ENCODE measurements at regions not wholly inside any gene's neighbourhood (a gene's known extent, or its start where the extent isn't known, plus 50 kb on each side); places are given as distances from the start of the nearest gene placed in this dataset.

- no peak for DNase-seq
Measured at GRCh38 chr2:5453220-5454050, 238.7 kb upstream of the SOX11 start.

DNA sequence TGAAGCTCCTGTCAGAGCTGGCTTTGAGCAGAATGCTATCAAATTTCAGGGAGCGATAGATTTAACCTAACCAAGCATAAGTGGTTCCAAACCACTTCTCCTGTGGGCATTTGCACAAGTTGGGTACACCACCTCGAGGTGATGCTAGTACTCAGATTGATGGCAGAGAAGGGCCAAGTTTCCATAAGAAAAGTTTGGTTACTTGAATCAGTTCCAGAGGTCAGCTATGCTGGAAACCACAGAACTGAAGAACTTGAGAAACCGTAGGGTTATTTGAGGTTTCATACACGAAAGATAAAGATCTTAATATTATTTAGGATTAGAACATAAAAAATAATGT, 238.2 kb upstream of the SOX11 start:
- no peak for DNase-seq

- no peak for DNase-seq
Measured at GRCh38 chr2:5459041-5459440, 233.1 kb upstream of the SOX11 start.

- no peak for DNase-seq
Measured at GRCh38 chr2:5464657-5465056, 227.5 kb upstream of the SOX11 start.

- no peak for DNase-seq
Measured at GRCh38 chr2:5465859-5466258, 226.3 kb upstream of the SOX11 start.

DNA sequence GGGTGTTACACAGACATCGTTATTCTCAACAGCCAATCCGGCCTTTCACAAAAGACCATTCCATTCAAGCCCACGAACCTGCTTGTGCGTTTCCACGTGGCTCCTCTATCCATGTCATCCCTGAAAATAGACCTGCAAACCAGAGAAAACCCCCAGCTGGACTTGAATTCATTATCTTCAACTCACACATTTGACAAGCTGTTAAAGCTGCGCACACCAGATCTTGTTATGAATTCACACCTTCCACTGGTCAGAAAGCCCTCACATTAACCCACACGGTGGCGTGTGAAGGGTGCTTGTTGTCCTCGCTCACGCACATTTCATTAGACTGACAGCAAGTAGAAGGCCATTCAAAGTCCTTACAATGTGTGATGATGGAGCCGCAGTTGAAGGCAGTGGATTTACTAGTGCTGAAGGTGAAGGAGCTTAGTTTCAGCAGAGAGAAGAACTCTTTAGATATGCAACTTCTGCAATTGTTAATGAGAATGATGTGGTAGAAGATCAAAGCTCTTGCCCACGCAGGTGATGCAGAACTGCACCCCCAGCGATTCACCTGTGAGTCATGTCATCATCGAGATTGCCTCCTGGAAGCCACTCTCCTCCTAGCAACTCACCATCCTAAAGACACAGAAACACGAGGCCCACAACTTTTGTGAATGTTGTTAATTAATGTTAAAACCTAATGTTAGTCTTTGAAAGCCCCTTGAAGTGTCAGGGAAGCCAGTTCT, 224.8 kb upstream of the SOX11 start:
- DNase-seq, result no peak

DNA sequence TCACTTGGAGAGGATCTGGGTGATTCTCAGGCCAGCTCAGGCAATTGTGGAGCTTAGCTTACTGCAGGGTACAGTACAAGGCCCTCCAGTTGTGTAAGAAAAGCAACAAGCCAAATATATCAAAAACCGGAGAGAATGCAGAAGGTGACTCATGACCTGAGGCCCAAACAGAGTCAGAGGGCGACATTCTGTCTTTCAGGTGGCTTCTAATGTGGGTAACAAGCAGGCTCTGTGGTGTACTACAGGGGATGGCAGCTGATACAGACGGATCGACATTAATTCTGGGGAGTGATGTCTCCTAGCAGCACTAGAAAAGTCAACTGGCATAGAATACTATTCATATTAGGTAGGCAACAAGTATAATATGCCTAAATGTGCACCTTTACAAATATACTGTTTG, 219.5 kb upstream of the SOX11 start:
- no peak for DNase-seq

DNA sequence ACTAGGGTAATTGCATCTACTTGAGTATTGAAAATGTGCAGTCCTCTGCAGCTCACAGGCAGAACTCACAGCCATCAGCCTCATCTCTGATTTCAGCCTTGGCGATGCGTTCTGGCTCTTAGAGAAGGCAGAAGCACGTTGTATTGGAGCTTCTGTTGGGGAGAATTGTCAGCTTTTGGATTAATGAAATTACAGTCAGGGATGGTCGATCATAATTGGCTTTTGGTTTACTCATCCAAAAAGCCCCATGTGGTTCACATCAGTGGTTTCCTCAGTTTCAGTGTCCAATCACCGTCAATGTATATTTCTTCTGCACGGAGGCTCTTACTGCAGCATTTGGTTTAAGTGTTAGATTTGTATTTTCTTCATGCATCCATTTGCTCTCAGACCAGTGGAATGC, 218.5 kb upstream of the SOX11 start:
- DNase-seq, result no peak

- DNase-seq, result no peak
Measured at GRCh38 chr2:5474716-5475115, 217.5 kb upstream of the SOX11 start.

DNA sequence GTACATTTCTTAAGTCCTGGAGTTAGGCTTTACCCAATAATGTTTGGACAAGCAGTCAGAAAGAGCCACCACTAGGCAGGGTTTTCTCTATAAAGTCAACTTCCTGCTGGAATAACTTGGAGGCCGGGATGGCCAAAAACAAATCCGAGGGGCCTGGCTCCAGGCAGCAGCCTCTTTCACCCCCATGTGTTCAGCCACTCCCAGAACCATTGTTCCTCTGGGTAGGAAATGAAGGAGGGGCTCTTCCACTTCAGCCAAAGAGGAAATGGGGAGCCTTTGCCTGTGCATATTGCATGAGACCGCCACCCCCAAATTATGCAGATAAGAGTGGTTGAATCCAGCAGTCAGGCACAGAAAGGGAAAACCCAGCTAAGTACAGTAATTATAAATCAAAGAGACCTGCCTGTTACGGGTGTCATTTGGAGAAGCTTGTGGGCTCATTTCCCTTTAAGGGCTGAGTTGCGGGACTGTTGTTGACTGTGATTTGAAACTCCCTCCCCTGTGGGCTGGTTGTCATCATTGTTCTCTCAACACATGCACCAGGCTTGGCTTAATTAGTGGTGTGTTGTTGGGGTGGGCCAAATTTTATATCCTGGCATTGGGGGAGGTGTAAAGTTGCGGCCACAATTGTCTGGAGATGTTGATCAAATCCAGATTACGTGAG, 212.8 kb upstream of the SOX11 start:
- no peak for DNase-seq

- no peak for DNase-seq
Measured at GRCh38 chr2:5482929-5483331, 209.3 kb upstream of the SOX11 start.

DNA sequence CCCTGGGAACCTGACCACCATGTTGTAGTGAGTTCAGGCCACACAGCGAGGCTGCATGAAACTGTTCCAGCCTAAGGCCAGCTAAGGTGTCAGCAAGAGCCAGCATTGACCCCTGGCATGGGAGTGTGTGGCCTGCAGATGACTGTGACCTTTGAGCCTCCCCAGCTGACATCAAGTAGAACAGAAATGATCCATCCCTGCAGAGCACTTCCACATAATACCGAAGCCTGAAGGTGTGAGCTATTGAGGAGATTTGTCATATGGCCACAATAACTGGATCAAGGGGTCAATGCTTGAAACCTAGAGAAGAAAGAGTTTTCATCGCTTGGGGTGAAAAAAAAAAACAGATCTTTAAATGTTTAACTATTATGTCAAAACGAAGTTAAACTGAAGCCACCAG, 207.3 kb upstream of the SOX11 start:
- DNase-seq, result no peak

GRCh38 chr2:5491523-5491922, 200.7 kb upstream of the SOX11 start:
- no peak for DNase-seq

GRCh38 chr2:5493256-5493655, 198.9 kb upstream of the SOX11 start:
- DNase-seq, result no peak

DNA sequence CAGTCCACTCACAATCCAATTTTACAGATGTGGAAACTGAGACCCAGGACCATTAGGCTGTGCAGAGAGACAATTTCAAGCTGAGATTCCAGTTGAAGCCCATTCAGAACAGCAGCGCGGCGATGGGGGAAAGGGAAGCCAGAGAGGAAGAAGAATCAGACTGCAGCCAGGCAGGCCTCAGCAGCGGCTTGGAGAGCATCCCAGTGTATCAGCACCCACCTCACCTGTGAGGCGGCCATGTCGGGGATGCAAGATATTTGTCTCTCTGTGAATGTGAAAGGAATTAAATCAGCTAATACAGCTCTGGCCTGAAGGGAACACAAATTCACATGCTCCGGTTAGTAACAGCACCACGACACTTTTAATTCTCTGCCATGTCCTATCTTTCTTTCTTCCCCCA, 198.0 kb upstream of the SOX11 start:
- no peak for DNase-seq

DNA sequence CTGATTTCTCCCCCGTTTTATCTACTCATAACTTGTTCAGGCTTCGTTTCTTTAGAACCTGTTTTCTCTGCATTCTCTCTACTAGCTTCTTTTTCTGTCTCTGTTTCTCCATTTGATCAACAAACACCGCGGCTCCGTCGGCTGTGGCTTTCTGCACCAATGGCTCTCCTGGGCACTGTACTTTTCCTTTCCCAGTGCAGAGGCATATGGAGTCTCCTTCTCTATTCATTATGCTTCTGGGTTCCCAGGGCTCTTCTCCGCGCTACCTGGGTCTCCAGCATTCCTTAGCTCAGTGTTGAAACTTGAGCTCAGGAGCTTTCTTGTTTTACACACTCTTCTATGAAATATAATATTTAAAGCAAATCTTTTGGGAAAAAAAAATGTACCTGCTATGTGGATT, 196.6 kb upstream of the SOX11 start:
- no peak for DNase-seq

DNA sequence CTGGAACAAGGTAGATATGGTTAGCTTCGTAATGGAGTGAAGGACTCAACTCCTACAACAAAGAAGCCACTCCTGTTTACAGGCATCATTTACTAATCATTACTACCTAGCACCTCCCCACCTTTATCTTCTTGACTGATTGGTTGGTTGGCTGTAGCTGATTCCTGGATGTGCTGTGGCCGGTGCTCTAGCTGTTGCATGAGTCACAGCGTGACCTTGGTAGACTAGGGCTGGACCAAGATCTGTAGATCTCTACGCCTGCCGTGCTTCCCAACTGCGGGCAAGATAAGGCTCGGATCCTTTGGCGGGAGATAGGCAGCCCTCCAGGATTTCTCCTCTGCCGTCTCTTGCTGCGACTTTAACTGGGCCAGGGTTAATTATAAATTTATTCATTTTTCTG, 194.3 kb upstream of the SOX11 start:
- no peak for DNase-seq

- no peak for DNase-seq
Measured at GRCh38 chr2:5501807-5502206, 190.4 kb upstream of the SOX11 start.

GRCh38 chr2:5502385-5502784, 189.8 kb upstream of the SOX11 start:
- no peak for DNase-seq

GRCh38 chr2:5504756-5505155, 187.4 kb upstream of the SOX11 start:
- no peak for DNase-seq

- DNase-seq, result no peak
Measured at GRCh38 chr2:5507367-5507766, 184.8 kb upstream of the SOX11 start.

- no peak for DNase-seq
Measured at GRCh38 chr2:5509362-5509761, 182.8 kb upstream of the SOX11 start.

DNA sequence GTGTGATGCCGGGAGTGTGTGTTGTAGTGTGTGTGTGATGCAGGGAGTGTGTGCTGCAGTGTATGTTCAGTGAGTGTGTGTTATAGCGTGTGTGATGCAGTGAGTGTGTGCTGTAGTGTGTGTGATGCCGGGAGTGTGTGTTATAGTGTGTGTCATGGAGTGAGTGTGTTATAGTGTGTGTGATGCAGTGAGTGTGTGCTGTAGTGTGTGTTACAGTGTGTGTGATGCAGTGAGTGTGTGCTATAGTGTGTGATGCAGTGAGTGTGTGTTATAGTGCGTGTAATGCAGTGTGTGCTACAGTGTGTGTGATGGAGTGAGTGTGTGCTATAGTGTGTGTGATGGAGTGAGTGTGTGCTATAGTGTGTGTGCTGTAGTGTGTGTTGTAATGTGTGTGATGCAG, 182.1 kb upstream of the SOX11 start:
- no peak for DNase-seq

- DNase-seq, result no peak
Measured at GRCh38 chr2:5515693-5516092, 176.5 kb upstream of the SOX11 start.
